ENCODE measurements at regions not wholly inside any gene's neighbourhood (a gene's known extent, or its start where the extent isn't known, plus 50 kb on each side); places are given as distances from the start of the nearest gene placed in this dataset.

- no peaks in the 10 kb centered on the region for H3K27me3 ChIP-seq (ENCODE audit: control insufficient read depth, insufficient read depth, low read length)
- H3K36me3 ChIP-seq (ENCODE audit: control insufficient read depth, insufficient read depth, low read length), result no peaks in the 10 kb centered on the region
- DNase-seq (ENCODE audit: low read depth), result no peak
- H3K4me3 ChIP-seq (ENCODE audit: low read depth, low read length), result no peak overlapping the region
- no peak for TF ChIP-seq CTCF (IDR thresholded peaks at IDR 0.05; ENCODE audit: insufficient read depth, low read length, poor library complexity, severe bottlenecking)
Measured at GRCh38 chr5:163766936-163767670, 261.7 kb downstream of the MAT2B start.

- TF ChIP-seq CTCF (IDR thresholded peaks at IDR 0.05; ENCODE audit: insufficient read depth, low read length, poor library complexity, severe bottlenecking), result no peak
- H3K36me3 ChIP-seq (ENCODE audit: control insufficient read depth, insufficient read depth, low read length), result no peaks in the 10 kb centered on the region
- DNase-seq (ENCODE audit: low read depth), result no peak
- H3K4me3 ChIP-seq (ENCODE audit: low read depth, low read length), result no peak overlapping the region
- no peaks in the 10 kb centered on the region for H3K27me3 ChIP-seq (ENCODE audit: control insufficient read depth, insufficient read depth, low read length)
Measured at GRCh38 chr5:163770625-163771024, 265.2 kb downstream of the MAT2B start.

GRCh38 chr5:163772241-163772640, 266.8 kb downstream of the MAT2B start:
- Histone ChIP-seq H3K27me3 (ENCODE audit: control insufficient read depth, insufficient read depth, low read length) (no peaks in the 10 kb centered on the region), H3K36me3 (ENCODE audit: control insufficient read depth, insufficient read depth, low read length) (no peaks in the 10 kb centered on the region), H3K4me3 (ENCODE audit: low read depth, low read length) (no peak overlapping the region)
- no peak for DNase-seq (ENCODE audit: low read depth)
- TF ChIP-seq CTCF (IDR thresholded peaks at IDR 0.05; ENCODE audit: insufficient read depth, low read length, poor library complexity, severe bottlenecking), result no peak

GRCh38 chr5:163772644-163773043, 267.2 kb downstream of the MAT2B start:
- TF ChIP-seq CTCF (IDR thresholded peaks at IDR 0.05; ENCODE audit: insufficient read depth, low read length, poor library complexity, severe bottlenecking), result no peak
- H3K4me3 ChIP-seq (ENCODE audit: low read depth, low read length), result no peak overlapping the region
- H3K27me3 ChIP-seq (ENCODE audit: control insufficient read depth, insufficient read depth, low read length), result no peaks in the 10 kb centered on the region
- H3K36me3 ChIP-seq (ENCODE audit: control insufficient read depth, insufficient read depth, low read length), result no peaks in the 10 kb centered on the region
- no peak for DNase-seq (ENCODE audit: low read depth)

GRCh38 chr5:163773226-163773625, 267.8 kb downstream of the MAT2B start:
- Histone ChIP-seq H3K27me3 (ENCODE audit: control insufficient read depth, insufficient read depth, low read length) (no peaks in the 10 kb centered on the region), H3K4me3 (ENCODE audit: low read depth, low read length) (no peak overlapping the region), H3K36me3 (ENCODE audit: control insufficient read depth, insufficient read depth, low read length) (no peaks in the 10 kb centered on the region)
- no peak for TF ChIP-seq CTCF (IDR thresholded peaks at IDR 0.05; ENCODE audit: insufficient read depth, low read length, poor library complexity, severe bottlenecking)
- no peak for DNase-seq (ENCODE audit: low read depth)

GRCh38 chr5:163789870-163790269, 284.5 kb downstream of the MAT2B start:
- Histone ChIP-seq H3K4me3 (ENCODE audit: low read depth, low read length) (no peak overlapping the region), H3K36me3 (ENCODE audit: control insufficient read depth, insufficient read depth, low read length) (no peaks in the 10 kb centered on the region), H3K27me3 (ENCODE audit: control insufficient read depth, insufficient read depth, low read length) (no peaks in the 10 kb centered on the region)
- TF ChIP-seq CTCF (IDR thresholded peaks at IDR 0.05; ENCODE audit: insufficient read depth, low read length, poor library complexity, severe bottlenecking), result no peak
- DNase-seq (ENCODE audit: low read depth), result no peak

Measured in kidney epithelial cell (primary cell).